ENCODE measurements at regions not wholly inside any gene's neighbourhood (a gene's known extent, or its start where the extent isn't known, plus 50 kb on each side); places are given as distances from the start of the nearest gene placed in this dataset.

DNA sequence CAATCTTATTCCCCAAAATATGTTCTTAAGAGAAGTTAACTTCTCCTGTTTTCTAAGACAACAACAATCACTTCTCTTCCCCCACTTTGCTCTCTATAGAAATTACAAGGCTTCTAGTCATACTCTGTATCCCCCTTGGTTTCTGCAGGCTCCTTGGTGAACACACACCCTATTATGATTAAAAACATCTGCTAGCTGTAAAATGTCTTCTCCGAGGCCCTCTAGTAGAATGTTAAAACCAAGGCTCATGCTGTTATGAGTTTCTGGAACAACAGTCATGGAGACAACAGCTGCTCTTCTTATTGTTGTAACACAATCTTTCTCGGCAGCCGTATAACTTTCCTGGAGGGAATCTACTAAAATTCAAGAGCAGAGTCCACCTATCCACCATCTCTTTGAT, 397.5 kb upstream of the CCDC196 start:
- Mint-ChIP-seq H3K9me3 (peaks cover 17% of the 10 kb centered on the region), H3K4me1 (ENCODE audit: low read depth) (no peaks in the 10 kb centered on the region), H3K36me3 (ENCODE audit: low read depth) (no peaks in the 10 kb centered on the region), H3K27ac (no peak overlapping the region), H3K27me3 (ENCODE audit: insufficient read depth) (no peaks in the 10 kb centered on the region), H3K4me3 (no peak overlapping the region)
- no peak for TF ChIP-seq CTCF (IDR thresholded peaks at IDR 0.05)
- no peak for DNase-seq

DNA sequence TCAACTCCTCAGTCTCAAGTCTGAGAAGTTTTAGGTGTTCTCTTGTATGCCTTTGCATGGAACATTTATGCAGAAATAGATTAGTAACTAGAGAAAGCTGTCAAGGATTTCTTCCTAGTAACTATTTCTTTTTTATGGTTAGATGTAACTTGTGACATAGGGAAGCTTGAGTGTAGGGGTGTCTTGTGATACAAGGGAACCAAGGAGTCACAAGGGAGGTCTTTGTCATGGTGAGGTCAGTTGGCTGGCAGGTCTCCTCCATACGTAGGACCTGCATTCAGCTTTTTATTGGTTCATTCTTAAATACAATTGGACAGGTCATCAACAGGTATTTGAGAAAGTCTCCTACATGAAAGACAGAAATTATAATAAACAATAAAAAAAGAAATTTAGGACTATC, 394.0 kb upstream of the CCDC196 start:
- Mint-ChIP-seq H3K27me3 (ENCODE audit: insufficient read depth) (no peaks in the 10 kb centered on the region), H3K4me1 (ENCODE audit: low read depth) (no peaks in the 10 kb centered on the region), H3K27ac (no peak overlapping the region), H3K36me3 (ENCODE audit: low read depth) (no peaks in the 10 kb centered on the region), H3K4me3 (no peak overlapping the region), H3K9me3 (peaks cover 14% of the 10 kb centered on the region)
- no peak for DNase-seq
- no peak for TF ChIP-seq CTCF (IDR thresholded peaks at IDR 0.05)

DNA sequence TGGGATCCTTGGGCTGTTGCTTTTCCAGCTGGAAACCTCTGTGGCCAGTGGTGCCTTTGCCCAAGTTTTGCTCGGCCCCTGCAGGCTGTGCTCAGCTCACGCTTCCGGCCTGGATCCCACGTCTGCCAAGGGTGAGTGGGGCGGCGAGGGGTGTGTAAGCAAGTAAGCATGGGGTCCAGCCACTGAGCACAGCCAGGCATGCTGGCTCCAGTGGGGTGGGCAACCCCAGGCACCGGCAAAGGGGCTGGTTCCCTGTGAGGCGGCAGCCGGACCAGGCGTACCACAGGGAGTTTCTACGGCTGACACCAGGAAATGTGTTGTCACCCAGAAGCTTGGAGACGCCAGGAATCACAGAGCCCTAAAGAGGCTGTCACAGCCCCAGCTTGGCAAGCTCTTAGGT, 393.4 kb upstream of the CCDC196 start:
- H3K9me3 Mint-ChIP-seq: peaks cover 8% of the 10 kb centered on the region
- H3K36me3 Mint-ChIP-seq (ENCODE audit: low read depth): no peaks in the 10 kb centered on the region
- no peaks in the 10 kb centered on the region for H3K27me3 Mint-ChIP-seq (ENCODE audit: insufficient read depth)
- no peak overlapping the region for H3K27ac Mint-ChIP-seq
- no peak for DNase-seq
- no peaks in the 10 kb centered on the region for H3K4me1 Mint-ChIP-seq (ENCODE audit: low read depth)
- no peak for TF ChIP-seq CTCF (IDR thresholded peaks at IDR 0.05)
- no peak overlapping the region for H3K4me3 Mint-ChIP-seq

DNA sequence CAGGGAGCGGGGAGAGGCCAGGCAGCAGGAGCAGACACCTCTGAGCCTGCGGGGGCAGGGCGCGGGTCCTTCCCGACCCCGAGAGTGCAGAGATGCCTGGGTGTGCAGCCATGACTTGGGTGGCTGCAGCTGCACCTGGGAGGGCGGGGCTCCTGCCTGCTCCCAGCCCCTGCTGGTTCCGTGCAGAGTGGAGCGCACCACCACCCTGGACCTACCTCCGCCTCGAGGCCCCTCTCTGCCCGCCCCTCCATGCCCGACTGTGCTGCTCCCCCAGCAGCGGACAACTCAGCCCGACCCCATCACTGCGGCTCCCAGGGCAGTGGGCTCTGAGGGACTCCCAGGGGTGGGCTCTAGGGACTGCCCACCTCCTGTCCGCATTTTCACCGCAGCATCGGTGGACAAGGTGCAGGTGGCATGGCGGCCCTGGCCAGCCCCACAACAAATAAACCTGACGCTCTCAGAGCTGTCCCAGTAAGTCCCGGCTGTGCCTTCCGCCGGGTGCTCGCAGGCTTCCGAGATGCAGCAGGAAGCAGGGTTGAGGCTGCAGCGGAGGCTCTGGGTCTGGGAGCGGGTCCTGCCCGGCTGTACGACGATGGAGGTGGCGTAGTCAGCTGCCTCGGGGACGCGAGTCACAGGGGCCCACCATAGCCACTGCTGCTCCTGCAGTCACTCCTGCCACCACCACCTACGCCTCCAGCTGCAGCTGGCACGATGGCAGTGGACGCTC, 392.0 kb upstream of the CCDC196 start:
- TF ChIP-seq CTCF (IDR thresholded peaks at IDR 0.05): no peak
- Mint-ChIP-seq H3K4me3 (no peak overlapping the region), H3K36me3 (ENCODE audit: low read depth) (no peaks in the 10 kb centered on the region), H3K4me1 (ENCODE audit: low read depth) (no peaks in the 10 kb centered on the region), H3K27me3 (ENCODE audit: insufficient read depth) (no peaks in the 10 kb centered on the region), H3K9me3 (peaks cover 13% of the 10 kb centered on the region), H3K27ac (no peak overlapping the region)
- DNase-seq: no peak

DNA sequence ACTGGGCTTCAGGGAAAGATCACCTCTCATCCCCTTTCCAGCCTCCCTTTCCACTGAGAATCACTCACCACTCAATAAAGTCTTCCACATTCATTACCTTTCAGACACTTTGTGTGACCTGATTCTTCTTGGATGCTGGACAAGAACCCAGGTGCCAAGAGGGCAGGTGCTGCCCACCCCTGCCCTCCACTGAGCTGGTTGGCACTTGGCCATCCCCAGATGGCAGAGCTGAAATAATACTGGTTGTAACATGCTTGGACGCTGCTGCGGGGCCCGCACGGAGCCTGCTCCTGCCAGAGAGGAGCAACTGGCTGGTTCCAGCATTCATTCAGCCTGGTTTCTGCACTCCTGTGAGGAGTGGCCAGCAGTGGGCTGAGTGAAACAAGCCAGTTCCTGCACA, 386.7 kb upstream of the CCDC196 start:
- DNase-seq: no peak
- Mint-ChIP-seq H3K4me3 (no peak overlapping the region), H3K9me3 (peaks cover 30% of the 10 kb centered on the region), H3K4me1 (ENCODE audit: low read depth) (no peaks in the 10 kb centered on the region), H3K36me3 (ENCODE audit: low read depth) (no peaks in the 10 kb centered on the region), H3K27me3 (ENCODE audit: insufficient read depth) (no peaks in the 10 kb centered on the region), H3K27ac (no peak overlapping the region)
- TF ChIP-seq CTCF (IDR thresholded peaks at IDR 0.05): no peak
